Stromal cell of bone marrow (primary cell): ENCODE measurements at regions not wholly inside any gene's neighbourhood (a gene's known extent, or its start where the extent isn't known, plus 50 kb on each side); places are given as distances from the start of the nearest gene placed in this dataset.

Experiments used
- DNase-seq: peaks from one replicate; pipeline ENCODE4 v3.0.0-alpha.2; 2012; ENCODE audit warnings: low read depth

DNA sequence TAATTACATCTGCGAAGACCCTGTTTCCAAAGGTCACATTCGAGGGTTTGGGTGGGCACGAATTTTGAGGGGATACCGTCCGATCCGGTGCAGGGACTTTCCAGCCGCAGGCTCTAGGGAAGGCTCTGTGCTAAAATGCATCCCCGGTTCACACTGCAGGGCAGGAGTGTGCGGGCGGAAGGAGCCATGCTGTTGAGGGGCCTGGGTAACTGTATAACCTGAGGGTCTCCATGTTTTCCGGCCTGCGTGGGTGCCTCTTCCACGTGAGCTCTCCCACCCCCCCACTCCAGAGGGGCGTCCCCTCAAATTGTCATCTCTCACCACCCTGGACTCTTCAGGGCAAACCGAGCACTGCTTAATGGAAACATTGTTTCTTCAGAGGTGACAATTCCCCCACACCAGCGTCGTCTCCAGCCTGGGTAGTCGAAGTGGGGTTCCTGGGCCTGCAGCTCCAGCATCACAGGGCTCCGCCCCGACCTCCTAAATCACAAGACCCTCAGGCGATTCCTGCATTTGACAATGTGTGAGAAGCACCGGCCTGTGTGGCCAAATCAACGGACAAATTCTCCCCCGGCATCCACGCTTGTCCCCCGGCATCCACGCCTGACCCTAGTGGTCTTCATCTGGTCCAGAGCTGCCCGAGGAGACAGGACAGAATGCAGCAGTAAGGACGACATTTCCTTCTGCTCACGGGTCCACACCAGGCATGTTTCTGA, 51.2 kb downstream of the FOXL3 start:
- no peak for DNase-seq

DNA sequence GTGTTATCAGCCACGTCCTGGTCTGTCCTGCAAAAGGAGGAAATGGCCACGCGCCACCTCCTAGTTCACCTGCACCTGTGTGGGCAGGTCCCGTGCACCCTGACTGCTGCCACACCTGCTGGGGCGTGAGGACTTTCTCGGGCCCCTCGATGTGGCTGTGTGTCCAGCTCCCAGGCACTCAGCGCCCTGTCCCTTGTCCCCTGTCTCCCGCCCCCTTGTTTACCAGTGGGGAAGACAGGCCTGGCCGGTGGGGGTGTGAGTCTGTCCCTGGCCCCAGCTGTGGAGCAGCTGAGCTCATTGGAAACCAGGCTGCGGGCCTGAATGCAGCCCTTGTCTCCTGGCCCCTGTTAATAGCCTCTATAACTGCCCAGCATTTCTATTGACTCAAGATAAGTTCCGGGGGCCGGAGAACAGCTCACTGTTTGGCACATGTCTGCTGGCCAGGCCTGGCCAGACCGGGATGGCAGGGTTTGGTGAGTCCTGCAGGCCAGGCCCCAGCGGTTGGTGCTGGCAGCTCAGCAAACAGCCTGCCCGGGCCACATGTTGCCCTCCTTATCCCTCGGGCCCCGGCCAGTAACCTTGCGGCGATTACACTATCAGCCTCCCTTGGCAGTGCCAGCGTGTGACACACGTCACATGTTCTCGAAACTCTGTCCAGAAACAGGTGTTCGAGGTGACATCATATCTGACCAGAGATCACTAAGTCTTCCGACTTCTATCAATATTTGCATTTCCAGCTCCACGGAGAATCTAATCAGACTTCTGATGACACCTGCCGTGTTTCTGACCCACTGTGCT, 52.1 kb downstream of the FOXL3 start:
- no peak for DNase-seq

DNA sequence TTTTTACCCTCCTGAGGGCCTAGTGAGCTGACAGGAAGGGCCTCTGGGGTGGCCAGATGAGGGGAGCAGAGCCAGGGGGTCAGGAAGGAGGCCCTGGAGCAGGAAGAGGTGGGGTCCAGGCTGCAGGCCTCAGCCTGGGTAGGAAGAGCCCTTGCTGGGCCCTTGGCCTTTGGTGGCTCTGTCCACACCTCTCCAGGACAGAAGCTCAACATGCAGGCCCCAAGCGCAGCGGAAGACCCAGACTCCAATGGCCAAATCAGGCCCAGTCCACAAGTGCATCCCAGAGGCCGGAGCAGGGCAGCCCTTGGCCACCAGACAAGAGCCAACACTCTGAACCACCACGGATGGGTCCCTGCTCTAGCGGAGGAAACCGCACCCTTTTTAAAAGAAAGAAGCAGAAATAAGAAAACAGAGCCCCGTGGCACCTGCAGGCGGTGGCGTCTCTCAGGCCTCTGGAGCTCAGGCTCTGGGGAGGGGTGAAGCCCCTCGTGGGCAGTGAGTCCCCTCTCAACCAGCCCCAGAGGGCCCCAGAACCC, 52.8 kb downstream of the FOXL3 start:
- no peak for DNase-seq

DNA sequence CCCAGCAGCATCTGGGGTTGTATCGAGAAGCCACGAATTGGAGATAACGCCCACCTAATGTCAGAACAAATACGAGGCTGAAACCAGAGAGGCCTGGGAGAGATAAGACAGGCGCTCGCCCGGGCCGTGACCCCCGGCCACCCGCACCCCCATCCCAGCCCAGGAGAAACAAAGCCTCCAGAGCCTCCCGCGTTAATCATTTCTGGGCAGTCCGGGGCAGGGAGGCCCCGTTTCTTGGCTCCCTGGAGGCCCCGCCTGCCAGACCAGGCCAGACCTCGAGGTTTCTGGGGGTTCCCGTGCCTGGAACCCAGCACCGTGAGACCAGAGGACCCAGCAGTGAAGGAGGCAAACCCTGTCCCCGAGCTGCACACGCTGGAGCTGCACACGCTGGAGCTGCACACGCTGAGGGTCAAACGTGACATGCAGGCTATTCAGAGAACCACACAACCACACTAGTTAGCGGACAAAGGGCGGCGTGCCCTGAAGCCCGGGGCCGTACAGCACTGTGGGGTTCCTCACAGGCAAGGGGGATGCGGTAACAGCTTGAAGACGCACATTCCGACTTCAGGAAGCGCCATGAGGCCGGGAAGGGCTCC, 53.4 kb downstream of the FOXL3 start:
- no peak for DNase-seq

DNA sequence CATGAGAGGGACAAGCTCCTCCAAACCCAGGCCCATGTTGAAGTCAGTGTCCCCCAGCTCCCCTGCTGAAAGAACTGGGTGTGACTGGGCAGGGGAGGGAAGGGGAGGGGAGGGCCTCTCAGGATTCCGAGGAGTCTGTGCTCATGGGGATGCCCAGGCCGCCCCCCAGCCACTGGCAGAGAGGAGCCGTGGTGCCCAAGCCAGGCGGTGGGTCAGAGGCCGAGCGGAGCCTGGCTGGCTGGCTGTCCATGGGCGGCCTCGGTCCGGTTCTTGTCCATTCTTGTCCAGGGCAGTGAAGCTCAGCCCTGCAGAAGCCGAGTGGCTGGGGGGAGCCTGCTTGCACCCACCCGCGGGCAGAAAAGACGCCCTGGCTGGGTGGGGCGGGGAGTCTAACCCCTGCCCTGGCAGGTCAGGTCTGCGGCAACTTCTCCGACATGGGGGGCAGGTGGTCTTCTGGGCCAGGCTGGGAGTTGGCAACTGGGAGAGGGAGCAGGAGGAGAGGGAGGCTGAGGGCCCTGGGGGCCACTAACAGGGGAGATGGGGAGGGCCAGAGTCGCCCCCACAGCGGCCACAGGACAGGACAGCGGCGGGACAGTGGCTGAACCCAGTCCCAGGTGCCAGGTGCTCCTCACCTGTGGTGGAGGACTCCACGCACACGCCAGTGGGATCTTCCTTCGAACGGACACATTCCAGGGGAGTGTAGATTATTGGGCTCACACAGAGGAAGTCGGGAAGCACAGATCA, 54.1 kb downstream of the FOXL3 start:
- no peak for DNase-seq

DNA sequence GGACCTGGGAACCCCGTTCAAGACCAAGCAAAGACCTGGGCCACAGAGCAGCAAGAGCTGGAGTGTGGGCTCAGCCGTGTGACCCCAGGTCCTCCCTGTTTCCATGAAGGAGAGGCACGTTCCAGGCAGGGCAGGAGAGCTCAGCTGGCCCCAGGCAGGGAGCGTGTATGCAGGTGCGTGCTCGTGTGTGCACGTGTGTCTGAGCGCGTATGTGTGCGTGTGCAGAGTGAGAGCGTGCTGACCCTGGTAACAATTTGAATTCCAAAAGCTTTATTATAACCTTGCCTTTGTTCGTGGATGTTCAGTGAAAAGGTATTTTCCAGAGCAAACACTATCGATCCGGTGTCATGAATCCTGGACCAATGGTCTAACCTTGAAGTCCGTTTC, 54.6 kb downstream of the FOXL3 start:
- no peak for DNase-seq

DNA sequence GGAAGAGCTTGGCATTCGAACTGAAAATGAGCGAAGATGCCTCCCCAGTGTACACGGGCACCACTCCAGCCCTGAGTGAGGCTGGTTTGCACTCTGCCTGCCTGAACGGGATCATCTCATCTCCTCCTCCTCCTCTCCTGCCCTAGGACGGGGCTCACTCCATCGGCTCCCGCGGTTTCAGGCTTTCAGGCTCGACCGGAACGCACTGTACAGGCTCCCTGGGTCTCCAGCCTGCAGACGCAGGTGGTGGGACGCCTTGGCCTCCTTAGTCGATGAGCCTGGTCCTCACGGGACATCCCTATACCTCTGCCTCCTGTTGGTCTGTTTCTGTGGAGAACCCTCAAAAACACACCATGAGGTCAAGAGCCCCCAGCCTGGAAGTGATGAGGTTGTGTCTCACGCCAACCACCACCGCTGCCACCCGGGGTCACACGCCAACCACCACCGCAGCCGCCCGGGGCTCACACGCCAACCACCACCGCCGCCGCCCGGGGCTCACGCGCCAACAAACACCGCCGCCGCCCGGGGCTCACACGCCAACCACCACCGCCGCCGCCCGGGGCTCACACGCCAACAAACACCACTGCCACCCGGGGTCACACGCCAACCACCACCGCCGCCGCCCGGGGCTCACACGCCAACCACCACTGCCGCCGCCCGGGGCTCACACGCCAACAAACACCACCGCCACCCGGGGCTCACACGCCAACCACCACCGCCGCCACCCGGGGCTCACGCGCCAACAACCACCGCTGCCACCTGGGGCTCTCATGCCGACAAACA, 56.3 kb downstream of the FOXL3 start:
- no peak for DNase-seq

DNA sequence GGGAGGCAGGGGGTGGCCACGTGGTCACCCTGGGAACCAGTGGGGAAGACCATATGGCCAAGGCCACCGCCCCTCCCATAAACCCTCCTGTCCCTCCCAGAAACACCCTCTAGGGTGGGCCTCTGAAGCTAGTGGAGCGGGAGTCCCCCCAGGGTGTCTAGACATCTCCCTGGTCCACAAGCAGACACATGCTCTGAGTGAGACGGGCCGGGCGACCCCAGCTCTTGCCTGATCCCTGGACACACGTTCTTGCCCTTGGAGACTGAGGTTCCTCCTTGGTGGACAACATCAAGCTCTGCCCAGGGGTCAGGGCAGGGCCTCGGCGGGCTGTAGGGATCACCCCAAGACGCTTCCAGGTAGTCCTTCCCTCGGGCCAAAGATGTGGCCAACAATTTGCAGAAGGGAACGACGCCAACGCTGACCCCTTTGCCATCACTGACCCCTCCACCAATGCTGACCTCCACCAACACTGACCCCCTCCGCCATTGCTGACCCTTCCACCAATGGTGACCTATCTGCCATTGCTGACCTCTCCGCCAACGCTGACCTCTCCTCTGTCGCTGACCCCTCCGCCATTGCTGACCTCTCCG, 57.1 kb downstream of the FOXL3 start:
- no peak for DNase-seq

DNA sequence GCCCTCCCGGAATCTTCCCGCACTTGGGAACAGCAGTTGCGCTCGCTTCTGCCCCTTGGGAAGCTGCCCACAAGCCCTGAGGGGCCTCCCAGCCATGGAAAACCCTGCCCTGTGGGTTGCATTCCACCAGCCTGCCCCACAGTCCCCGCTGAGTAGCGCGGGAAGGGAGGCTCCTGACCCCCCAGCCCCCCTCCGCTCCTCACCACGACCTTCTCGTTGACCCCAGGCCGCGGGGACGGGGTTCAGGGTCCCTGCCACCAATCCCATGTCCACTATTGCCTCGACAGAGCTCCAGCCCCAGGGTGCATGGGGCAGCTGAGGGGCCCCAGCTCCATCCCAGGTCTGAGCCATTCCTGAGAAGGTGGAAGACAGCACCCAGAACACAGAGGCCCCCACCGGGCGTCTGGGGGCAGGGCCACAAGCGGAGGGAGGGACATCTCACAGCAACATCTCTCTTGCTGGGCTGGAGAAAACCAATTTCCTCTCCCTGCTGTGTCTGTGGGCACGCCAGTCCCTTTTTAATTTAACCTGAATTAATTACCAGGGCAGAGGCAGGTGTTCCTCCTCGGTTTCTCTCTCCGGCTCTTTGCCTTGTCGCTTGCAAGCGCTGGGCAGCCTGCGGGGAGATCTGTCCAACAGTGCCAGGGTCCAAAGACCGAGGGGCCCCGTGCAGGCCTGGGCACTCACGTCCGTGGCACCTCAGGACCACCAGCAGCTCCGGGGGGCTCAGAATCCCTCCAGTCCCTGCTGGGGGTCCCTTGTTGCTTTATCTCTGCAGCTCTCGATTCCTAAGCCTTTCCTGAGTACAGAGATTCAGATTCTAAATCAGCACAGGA, 57.9 kb downstream of the FOXL3 start:
- DNase-seq, result no peak

DNA sequence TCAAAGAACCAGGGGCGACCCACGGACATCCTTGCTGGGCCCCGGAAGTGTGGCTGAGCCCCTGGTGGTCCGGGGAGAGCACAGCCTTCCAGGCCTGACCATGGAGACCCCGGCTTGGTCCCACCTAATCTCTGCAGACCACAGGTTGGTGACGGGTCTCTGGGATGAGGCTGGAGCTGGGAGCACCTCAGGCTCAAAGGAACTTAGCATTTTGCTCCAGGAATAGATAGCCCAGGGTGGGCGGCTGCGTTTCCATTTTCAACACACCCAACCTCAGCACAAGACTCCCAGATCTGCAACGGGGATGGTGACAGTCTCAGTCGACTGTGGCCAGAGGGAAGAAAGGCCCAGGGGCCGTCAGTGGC, 58.5 kb downstream of the FOXL3 start:
- DNase-seq, result no peak

DNA sequence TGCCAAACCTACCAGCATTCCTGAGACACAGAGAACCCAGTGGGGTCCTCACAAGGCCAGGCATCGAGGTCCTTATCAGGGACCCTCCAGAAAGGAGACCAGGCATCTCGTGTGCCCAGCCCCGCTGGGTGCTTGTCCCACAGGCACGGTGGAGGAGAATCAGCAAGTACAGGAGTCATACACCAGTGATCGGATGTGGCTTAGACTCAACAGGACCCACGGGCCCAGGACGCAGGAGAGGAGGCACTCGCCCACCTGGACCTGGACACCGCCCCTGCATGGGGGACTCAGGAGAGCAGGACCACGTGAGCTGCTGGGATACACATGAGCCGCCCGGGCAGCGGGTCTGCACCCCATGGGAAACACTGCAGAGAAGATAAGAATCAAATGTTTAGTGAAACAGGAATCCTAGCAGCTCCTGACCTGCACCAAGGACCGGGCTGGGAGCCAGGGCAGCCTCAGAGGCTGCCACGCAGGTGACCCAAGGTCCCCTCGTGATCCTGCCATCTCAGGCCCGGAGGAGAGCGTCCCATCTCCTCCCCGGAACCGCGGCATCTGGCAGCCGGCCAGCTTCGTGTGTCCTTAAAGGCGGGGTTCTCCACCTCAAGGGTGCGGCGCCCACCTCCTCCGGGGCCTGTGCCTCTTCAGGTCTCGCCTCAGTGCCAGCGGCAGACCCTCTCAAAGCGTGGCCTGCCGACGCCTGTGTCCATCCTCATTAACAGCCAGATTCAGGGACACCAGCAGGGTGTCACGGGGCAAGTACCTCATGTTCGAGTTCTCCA, 59.2 kb downstream of the FOXL3 start:
- no peak for DNase-seq

DNA sequence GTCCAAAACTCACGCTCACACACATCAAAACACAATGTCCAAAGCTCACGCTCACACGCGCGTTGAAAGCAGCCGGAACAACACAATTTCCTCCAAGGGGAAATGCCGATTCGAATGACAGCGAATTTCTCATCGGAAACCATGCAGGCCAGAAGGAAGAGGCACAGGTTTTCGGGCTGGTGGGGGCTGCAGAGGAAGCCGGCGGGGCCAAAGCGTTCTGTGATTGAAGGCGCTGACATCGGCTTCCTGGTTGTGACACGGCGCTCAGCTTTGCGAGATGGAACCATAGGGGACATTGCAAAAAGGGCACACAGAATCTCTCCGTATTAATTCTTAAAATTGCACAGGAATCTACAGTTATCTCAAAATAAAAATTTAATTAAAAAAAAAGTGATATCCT, 61.3 kb downstream of the FOXL3 start:
- no peak for DNase-seq

DNA sequence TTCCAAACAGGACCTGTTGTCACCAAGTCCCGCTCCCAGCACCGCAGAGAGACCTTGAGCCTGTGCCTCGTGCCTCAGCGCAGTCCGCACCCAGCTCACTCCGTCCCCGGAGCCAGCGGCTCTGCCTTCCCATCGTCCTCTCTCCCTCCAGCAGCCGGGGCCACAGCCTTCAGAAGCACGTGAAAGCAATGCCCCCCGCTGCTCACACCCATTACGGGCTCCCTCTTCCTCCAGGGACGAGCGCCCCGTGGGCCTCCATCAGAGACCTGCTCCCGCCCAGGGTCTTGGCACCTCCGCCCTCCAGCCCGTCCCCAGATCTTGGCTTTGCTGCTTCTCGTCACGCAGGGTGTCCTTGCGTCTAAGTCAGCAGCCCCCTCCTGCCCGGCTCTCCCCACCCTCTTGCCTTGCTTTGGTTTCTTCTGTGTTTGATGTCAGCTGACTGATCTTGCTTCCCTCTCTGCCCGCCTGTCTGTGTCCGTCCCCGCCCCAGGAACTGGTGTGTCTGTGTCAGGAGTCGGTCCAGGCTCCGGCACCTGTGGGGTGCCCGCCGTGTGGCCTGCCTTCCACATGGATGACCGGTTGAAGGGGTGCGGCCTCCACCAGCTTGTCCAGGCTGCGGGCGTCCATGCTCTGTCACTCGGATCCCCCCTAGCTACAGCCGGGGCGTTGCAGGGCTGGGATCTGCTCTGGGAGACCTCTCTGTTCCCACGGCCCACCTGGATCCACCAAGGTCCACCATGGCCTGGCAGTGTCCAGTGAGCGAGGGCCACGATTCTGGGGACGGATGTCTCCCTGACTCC, 61.9 kb downstream of the FOXL3 start:
- no peak for DNase-seq

DNA sequence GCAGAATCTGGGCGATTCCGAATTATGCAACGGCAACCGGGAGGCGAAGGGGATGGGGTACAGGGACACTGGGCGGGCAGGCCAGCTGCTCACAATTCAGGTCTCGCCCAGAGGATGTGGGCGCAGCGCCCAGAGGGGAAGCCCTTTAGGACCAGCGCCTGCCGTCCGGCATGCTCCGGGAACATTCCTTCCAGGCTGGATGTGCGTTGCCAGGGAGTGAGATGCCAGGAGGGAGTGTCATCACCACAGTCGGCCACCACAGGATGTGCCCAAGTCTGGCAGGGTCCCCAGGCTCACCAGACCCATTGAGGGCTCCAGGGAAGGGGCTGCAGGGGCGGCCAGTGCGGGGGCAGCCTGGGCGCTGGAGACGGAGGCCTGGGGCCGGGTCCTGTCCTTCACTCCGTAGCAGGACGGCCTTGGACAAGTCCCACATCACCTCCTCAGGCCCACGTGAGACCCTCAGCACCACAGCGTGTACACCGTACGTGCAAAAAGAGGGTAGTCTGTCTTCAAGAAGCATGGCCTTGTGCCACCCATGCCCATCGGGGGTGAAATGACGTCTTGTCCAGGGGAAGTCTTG, 63.9 kb downstream of the FOXL3 start:
- peak; percentile 22 for DNase-seq

DNA sequence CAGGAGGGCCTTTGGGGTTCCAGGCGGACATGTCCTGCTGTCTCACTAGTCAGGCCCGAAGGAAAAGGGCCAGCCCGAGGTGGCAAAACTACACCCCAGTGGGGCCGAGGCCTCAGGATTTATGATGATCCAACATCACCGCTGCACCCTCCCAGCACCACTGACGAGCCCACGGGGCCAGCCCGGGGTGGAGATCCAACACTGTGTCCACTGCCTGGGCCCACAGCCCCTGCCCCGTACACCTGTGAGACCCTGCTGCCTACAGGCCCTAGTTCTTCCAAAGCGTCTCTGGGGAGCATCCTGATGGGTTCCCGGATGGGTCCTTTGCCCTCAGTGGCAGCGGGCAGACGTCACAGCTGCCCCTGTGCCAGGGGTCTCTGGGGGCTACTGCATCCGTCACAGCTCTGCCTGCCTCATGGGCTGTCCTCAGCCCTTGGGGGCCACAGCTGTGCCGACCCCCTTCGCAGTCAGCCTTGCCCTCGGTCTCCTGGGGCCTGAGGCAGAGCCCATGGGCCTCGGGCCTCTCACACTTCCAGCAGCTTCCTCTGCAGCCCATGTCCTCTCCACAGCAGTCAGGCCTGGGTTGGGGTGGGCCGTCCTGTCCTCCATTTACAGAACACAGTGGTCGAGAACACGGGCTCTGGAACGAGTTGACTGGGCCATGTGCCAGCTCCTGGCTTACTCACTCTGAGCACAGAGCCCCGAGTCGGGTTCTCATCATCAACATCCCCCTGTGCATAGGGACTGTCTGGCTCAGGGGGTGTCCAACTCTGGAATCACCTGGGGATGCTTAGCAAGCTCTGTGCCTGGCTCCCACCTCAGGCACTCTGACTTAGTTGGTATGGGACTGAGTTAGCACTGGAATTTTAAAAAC, 64.9 kb downstream of the FOXL3 start:
- DNase-seq, result no peak

DNA sequence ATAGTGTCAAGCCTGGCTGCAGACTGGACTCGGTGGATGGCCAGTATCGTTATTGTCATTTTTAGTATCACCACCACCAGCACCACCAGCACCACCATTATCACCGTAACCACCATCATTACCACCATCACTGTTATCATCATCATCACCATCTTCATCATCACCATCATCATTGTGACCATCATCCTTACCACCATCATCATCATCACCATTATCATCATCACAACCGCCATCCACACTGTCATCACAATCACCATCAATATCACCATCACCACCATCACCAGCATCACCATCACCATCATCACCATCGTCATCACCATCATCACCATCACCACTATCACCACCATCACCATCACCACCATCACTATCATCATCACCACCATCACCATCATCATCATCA, 65.6 kb downstream of the FOXL3 start:
- DNase-seq, result no peak

DNA sequence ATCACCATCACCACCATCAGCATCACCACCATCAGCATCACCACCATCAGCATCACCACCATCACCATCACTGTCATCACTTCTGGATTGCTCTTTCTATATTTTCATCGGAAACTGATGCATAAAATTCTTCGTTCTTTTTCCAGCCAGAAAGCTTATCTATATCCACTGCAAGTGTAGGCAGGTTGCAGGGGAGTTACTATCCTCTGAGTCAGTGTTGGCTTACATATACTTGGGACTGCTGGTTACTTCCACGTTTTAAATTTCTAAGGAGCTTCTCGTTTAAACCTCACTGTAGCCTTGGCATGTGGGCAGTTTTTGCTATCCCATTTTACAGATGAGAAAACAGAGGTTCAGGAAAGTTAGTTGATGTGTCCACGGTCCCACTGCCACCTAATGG, 66.1 kb downstream of the FOXL3 start:
- no peak for DNase-seq
